ENCODE measurements at regions not wholly inside any gene's neighbourhood (a gene's known extent, or its start where the extent isn't known, plus 50 kb on each side); places are given as distances from the start of the nearest gene placed in this dataset.

DNA sequence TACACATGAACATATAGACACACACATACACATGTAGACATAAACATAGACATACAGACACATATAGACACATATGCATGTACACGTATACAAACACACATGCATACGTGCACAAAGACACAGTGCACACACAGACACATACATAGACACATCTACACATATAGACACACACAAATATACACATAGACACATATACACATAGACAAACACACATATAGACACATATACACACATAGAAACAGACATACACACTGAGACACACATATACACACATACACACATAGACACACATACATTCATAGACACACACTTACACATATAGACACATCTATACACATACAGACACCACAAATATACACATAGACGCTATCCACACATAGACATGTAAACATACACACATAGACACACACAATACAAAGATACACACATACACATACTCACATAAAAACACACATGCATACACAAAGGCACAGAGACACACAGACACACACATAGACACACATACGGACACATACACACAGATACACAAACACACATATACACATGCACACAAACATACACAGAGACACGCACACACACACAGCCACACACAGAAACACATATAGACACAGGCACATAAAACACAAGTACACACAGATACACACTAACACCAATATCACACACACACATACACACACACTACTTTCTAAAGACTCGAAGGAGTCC, 254.0 kb downstream of the TSHZ3 start:
- no peaks in the 10 kb centered on the region for H3K27me3 Mint-ChIP-seq (ENCODE audit: insufficient read depth, unreplicated experiment)
- H3K4me3 Mint-ChIP-seq (ENCODE audit: unreplicated experiment): no peak overlapping the region
- ChIA-PET POLR2A (no interaction called here), CTCF (interaction anchor here (0.6 kb wide), 1 partner anchor 49 kb away, joined by 3 read pairs; no protein-coding TSS in a partner anchor)
- TF ChIP-seq, protein P1, sequence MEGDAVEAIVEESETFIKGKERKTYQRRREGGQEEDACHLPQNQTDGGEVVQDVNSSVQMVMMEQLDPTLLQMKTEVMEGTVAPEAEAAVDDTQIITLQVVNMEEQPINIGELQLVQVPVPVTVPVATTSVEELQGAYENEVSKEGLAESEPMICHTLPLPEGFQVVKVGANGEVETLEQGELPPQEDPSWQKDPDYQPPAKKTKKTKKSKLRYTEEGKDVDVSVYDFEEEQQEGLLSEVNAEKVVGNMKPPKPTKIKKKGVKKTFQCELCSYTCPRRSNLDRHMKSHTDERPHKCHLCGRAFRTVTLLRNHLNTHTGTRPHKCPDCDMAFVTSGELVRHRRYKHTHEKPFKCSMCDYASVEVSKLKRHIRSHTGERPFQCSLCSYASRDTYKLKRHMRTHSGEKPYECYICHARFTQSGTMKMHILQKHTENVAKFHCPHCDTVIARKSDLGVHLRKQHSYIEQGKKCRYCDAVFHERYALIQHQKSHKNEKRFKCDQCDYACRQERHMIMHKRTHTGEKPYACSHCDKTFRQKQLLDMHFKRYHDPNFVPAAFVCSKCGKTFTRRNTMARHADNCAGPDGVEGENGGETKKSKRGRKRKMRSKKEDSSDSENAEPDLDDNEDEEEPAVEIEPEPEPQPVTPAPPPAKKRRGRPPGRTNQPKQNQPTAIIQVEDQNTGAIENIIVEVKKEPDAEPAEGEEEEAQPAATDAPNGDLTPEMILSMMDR (IDR thresholded peaks at IDR 0.05; ENCODE audit: unreplicated experiment): no peak
- intact Hi-C loops (cut with micrococcal nuclease): no loop called here
- H3K9me3 Mint-ChIP-seq (ENCODE audit: unreplicated experiment): peaks cover 29% of the 10 kb centered on the region
- H3K4me1 Mint-ChIP-seq (ENCODE audit: insufficient read depth, unreplicated experiment): no peaks in the 10 kb centered on the region
- no TSS peak for BruUV-seq (replicated peaks)
- DNase-seq (ENCODE audit: unreplicated experiment): no peak
- H3K27ac Mint-ChIP-seq (ENCODE audit: low read depth, unreplicated experiment): no peak overlapping the region
- H3K36me3 Mint-ChIP-seq (ENCODE audit: insufficient read depth, unreplicated experiment): no peaks in the 10 kb centered on the region

DNA sequence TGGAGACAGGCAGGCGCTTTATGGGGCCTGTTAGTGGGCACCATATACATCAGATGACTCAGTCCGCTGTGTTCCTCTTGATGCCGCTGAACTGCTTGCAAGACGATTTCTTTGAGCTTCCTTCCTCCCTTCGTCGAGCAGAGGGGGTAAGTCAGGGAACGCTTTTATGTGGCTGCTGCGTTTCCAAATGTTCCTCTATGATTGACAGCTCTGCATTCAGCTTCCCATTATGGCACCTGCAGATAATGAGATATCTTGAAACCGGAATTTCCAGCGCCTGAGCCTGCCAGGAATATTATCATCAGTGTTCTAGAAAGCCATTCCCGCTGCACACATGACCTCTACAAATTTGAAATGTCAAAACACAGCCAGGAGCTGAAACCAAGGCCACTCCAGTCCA, 257.0 kb downstream of the TSHZ3 start:
- no TSS peak for BruUV-seq (replicated peaks)
- Mint-ChIP-seq H3K4me3 (ENCODE audit: unreplicated experiment) (no peak overlapping the region), H3K36me3 (ENCODE audit: insufficient read depth, unreplicated experiment) (no peaks in the 10 kb centered on the region), H3K27me3 (ENCODE audit: insufficient read depth, unreplicated experiment) (no peaks in the 10 kb centered on the region), H3K27ac (ENCODE audit: low read depth, unreplicated experiment) (no peak overlapping the region), H3K4me1 (ENCODE audit: insufficient read depth, unreplicated experiment) (no peaks in the 10 kb centered on the region), H3K9me3 (ENCODE audit: unreplicated experiment) (peaks cover 39% of the 10 kb centered on the region)
- intact Hi-C loops (cut with micrococcal nuclease): no loop called here
- TF ChIP-seq, protein P1 (IDR thresholded peaks at IDR 0.05; ENCODE audit: unreplicated experiment): no peak
- POLR2A ChIA-PET: no interaction called here
- DNase-seq (ENCODE audit: unreplicated experiment): no peak
- CTCF ChIA-PET: no interaction called here

GRCh38 chr19:31089681-31090080, 259.6 kb downstream of the TSHZ3 start:
- H3K36me3 Mint-ChIP-seq (ENCODE audit: insufficient read depth, unreplicated experiment): no peaks in the 10 kb centered on the region
- TF ChIP-seq, protein P1 (IDR thresholded peaks at IDR 0.05; ENCODE audit: unreplicated experiment): no peak
- ChIA-PET CTCF (no interaction called here), POLR2A (no interaction called here)
- no peak overlapping the region for H3K4me3 Mint-ChIP-seq (ENCODE audit: unreplicated experiment)
- no peaks in the 10 kb centered on the region for H3K27me3 Mint-ChIP-seq (ENCODE audit: insufficient read depth, unreplicated experiment)
- no TSS peak for BruUV-seq (replicated peaks)
- H3K9me3 Mint-ChIP-seq (ENCODE audit: unreplicated experiment): peaks cover 46% of the 10 kb centered on the region
- no peak overlapping the region for H3K27ac Mint-ChIP-seq (ENCODE audit: low read depth, unreplicated experiment)
- no peak for DNase-seq (ENCODE audit: unreplicated experiment)
- no peaks in the 10 kb centered on the region for H3K4me1 Mint-ChIP-seq (ENCODE audit: insufficient read depth, unreplicated experiment)
- intact Hi-C loops (cut with micrococcal nuclease): no loop called here

- CTCF ChIA-PET: no interaction called here
- POLR2A ChIA-PET: no interaction called here
- Mint-ChIP-seq H3K36me3 (ENCODE audit: insufficient read depth, unreplicated experiment) (no peaks in the 10 kb centered on the region), H3K9me3 (ENCODE audit: unreplicated experiment) (peaks cover 60% of the 10 kb centered on the region), H3K27ac (ENCODE audit: low read depth, unreplicated experiment) (no peak overlapping the region), H3K4me1 (ENCODE audit: insufficient read depth, unreplicated experiment) (no peaks in the 10 kb centered on the region), H3K4me3 (ENCODE audit: unreplicated experiment) (no peak overlapping the region), H3K27me3 (ENCODE audit: insufficient read depth, unreplicated experiment) (no peaks in the 10 kb centered on the region)
- intact Hi-C loops (cut with micrococcal nuclease): no loop called here
- no TSS peak for BruUV-seq (replicated peaks)
- TF ChIP-seq, protein P1 (IDR thresholded peaks at IDR 0.05; ENCODE audit: unreplicated experiment): no peak
- DNase-seq (ENCODE audit: unreplicated experiment): peak; percentile 56
Observed at GRCh38 chr19:31085125-31085524, 264.1 kb downstream of the TSHZ3 start.
